GM19455 (cell line): ENCODE measurements at regions not wholly inside any gene's neighbourhood (a gene's known extent, or its start where the extent isn't known, plus 50 kb on each side); places are given as distances from the start of the nearest gene placed in this dataset.

Source experiments
- ATAC-seq: cut with Tn5 transposase; IDR thresholded peaks from one replicate; pipeline ENCODE4 v1.9.1; 2021; ENCODE audit not compliant: unreplicated experiment

DNA sequence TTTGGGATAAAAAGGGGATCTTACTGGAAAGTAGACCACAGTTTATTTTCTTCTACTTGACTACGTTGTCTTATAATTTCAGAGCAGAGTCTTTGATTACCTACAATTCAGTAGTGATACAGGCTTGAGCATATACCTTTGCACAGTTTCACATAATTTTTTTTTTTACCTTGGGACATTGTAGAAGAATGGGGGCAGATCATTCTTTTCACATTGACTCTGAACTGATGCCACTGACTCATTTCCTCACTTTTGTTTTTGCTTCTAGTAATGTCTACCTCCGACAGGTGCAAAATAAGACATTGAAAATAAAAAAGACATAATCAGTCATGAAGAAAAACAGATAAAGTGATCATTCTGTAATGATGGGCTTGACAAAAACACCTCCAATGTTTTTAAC, 688.3 kb upstream of the CHORDC1 start:
- no peak for ATAC-seq

- ATAC-seq, result no peak
Observed at GRCh38 chr11:90908074-90908473, 685.2 kb upstream of the CHORDC1 start.

DNA sequence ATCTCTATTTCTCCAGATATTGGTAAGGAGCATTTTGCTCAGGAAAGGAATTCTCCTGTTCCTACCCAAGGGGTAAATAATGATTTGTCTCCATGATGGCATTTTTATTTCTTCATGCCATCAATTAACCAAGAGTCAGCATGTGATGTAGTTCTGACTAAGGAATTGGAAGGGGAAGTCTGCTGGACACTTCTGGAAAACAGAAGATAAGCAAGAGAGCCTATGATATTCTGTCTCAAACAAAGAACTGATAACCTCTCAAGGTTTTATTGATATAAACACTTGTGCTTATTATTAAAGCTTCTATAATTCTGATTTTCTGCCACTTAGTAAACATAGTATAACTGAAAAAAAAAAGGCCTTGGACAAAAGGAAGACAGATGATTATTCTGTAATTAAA, 673.0 kb upstream of the CHORDC1 start:
- ATAC-seq, result no peak

DNA sequence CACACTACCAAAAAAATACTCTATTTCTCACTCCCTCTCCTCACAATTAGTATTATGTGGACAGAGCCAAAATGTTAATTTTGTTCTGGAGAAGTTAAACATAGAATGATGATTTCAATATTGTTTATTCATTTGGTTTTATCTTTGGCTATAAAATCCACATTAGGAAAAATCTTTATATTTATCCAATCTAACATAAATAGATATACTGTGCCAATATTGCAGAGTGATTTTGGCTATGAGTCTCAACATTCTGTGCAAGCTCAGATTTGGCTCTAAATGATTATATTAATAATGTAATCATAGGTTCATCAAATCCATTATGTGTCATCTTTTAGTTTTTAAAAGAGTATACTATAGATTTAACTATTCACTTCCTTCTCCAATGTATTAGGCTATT, 667.5 kb upstream of the CHORDC1 start:
- no peak for ATAC-seq

- no peak for ATAC-seq
Observed at GRCh38 chr11:90884181-90884580, 661.3 kb upstream of the CHORDC1 start.

DNA sequence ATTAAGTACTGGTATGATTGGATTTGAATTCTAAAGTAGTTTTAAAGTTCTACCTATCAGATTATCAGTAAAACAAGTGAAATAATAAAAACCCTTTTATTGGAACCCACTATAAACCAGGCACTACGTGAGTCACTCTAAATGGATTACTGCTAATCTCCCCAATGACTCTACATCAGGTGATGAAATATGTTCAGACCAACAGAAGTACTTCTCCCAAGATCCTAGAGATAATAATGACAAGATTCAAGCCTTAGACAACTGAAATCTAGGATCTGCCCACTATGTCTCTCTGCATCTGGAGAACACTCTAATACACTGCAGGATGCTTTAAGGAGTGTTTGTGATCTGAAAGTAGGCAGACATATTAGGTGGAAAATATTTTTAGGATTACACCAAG, 652.1 kb upstream of the CHORDC1 start:
- no peak for ATAC-seq

- ATAC-seq, result no peak
Observed at GRCh38 chr11:90874281-90874680, 651.4 kb upstream of the CHORDC1 start.

DNA sequence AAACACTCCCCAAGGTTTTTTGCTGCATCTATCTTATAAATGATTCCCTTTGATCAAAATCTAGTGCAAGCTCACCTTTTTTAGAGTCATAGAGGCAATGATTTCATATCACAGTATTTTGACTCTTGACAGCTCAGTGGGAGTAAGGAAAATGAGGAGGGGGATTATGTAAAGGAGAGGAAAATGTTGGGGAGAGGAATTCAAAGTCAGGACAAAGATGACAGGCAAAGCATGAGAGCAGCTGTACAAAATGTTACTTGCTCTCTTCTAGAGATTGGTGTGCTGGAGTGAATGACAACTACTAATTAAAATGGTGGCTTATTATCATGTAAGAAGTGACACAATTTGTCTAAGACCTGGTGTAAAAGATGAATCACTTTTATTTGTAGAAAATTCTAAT, 644.6 kb upstream of the CHORDC1 start:
- no peak for ATAC-seq

- no peak for ATAC-seq
Observed at GRCh38 chr11:90856790-90857189, 633.9 kb upstream of the CHORDC1 start.

DNA sequence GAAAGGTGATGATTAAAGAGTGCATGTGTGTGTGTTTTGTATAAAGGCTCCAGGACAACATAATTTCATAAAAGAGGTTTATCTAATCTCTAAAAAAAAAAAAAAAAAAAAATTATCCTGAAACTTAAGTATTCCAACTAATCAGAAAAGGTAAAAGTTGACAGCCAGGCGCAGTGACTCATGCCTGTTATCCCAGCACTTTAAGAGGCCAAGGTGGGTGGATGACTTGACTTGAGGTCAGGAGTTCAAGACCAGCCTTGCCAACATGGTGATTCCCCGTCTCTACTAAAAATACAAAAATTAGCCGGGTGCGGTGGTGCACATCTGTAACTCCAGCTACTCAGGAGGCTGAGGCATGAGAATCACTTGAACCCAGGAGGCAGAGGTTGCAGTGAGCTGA, 632.7 kb upstream of the CHORDC1 start:
- no peak for ATAC-seq

GRCh38 chr11:90851196-90851595, 628.3 kb upstream of the CHORDC1 start:
- no peak for ATAC-seq

DNA sequence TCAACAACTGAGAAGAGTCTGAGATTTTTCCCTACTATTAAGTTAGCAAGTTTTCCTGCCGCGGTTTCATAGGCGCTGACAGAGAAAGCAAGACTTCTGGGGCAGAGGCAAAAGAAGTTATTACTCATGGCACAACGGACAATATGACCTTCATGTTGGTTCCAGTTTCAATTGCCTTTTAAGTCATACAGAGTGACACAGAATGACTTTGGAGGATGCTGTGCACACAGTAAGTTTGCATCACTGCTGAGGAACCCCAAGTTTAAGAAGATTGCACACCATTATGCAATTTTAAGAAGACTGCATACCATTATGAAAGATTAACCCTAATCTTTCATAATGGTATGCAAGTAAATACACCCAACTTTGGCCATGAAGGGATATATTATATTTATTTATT, 626.5 kb upstream of the CHORDC1 start:
- no peak for ATAC-seq

- ATAC-seq, result no peak
Observed at GRCh38 chr11:90847268-90847886, 624.5 kb upstream of the CHORDC1 start.

DNA sequence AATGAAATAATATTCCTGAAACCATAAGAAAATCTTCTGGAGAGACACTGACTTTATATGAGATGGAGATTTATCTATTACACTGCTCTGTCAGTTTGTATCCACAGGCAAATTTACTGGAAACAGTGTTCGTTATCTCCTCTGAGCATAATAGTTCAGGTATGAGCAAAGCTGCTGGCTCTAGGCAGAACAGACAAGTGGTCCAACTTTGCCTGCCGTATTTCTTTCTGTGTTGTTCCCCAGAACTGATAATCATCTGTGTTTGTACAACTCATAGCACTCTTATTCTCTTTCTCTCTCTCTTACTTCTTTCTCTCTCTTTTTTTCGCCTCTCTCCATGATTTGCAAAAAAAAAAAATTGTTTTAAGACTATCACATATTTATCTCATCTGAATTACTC, 623.8 kb upstream of the CHORDC1 start:
- ATAC-seq, result no peak

DNA sequence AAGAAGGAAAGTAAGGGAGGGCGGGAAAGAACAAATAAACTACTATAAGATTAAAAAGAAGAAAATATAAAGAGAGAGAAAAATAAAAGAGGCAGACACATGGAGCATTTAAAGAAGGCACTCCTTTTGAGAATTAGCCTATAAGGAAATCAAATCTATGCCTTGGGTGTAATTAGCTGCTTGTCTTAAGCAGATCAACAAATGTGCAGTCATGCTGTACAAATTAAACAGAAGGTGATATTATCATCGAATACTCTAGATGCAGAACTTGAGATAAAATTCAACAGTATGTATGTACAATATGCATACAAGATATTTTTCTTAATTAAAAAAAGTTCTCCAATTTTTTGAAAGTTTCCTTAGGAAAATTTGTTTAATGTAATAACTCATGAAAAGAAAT, 623.0 kb upstream of the CHORDC1 start:
- no peak for ATAC-seq

DNA sequence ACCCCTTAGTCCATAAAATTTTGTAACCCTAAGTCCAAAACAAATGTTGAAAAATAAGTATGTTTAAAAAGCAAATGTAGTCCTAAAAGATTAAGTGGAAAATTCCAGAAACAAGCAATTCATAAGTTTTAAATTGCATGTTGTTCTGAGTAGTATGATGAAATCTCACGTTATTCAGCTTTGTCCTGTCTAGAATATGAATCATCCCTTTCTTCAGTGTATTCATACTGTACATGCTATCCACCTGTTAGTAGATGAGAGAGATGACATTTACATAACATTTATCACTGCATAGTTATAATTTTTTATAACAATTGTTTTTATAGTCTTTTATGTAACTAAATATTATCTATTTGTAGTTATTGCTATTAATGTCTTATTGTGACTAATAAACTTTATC, 622.3 kb upstream of the CHORDC1 start:
- ATAC-seq, result no peak

DNA sequence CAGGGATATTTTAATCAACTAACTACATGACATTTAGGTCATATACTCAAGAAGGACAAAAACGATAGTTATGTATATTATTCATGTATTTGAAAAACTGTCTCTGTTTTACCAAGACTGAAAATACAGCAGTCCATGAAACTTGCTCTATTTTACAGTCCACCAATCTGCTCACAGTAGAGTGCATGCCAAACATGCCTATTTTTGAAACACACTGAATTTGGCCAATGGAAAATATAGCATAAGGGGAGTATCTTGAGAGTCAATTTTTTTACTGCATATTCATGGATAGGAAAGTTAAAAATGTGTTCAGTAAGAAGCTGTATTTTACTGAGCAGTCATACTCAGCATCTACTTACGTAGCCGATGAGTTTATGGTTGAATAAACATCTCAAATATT, 621.2 kb upstream of the CHORDC1 start:
- no peak for ATAC-seq

GRCh38 chr11:90842681-90843080, 619.8 kb upstream of the CHORDC1 start:
- no peak for ATAC-seq

- no peak for ATAC-seq
Observed at GRCh38 chr11:90840071-90840470, 617.2 kb upstream of the CHORDC1 start.

DNA sequence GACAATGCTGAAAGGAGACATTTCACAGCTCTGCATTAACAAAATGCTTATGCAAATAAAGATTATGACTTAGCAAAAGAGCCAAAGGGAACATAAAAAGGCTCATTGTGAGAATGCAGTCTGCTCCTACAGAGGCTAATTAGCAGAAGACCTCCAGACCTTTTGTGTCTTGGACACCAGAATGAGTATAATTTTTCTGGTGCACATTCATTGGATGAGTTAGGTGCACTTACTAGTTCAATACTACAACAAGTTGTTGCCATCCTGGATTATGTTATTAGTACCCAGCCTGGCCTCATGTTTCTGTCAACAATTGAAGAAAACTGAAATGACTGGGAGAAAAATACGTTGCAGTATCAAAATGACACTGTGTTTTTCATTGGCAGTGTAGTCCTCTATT, 613.2 kb upstream of the CHORDC1 start:
- ATAC-seq, result no peak

DNA sequence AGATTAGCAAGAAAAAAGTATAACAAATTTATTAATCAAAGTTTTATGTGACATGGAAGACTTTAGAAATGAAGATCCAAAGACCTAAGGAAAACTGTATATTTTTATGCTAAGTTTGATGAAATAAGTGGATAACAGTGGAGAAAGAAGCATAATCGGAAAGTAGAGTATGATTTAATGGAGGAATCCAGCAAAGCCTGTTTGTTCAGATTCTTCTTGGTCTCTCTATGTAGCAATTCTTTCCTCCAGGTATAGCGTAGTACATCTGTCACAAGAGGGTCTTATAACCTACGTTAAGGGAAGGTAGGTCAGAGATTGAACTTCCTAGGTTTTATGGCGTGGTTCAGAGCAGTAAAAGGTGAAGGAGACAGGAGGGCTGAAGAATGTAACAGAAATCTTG, 600.6 kb upstream of the CHORDC1 start:
- no peak for ATAC-seq

- no peak for ATAC-seq
Observed at GRCh38 chr11:90822996-90823395, 600.1 kb upstream of the CHORDC1 start.

DNA sequence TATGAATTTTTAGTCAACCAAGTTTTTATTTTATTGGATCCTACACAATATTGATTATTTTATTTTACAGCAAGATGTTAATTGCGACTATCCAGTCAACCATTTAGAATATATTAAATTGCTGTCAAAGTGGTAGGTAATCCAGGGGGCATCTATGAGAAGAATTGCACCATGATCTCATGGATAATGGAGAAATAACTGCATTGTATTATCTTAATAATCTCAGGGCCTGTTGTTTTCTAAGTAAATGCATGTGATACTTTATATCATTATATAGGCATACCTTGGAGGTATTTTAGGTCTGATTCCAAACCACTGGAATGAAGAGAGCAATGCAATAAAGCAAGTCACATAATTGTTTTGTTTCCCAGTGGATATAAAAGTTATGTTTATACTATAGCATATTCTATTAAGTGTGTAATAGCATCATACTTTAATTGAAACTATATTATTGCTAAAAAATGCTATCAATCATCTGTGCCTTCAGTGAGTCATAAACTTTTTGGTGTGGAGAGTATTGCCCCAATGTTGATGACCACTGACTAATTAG, 595.4 kb upstream of the CHORDC1 start:
- ATAC-seq, result no peak
